Upper lobe of left lung (tissue), 6 donors: ENCODE measurements at regions not wholly inside any gene's neighbourhood (a gene's known extent, or its start where the extent isn't known, plus 50 kb on each side); places are given as distances from the start of the nearest gene placed in this dataset.

Experiments used
- ATAC-seq, 2 donors: fragments of 200-7000 bp; cut with Tn5 transposase; one replicate each; pipeline ENCODE4 v1.9.1; 2022; ENCODE audit warnings: mild to moderate bottlenecking in 2 of 2, moderate library complexity in 2 of 2; ENCODE audit not compliant: low FRiP score in 2 of 2
- DNase-seq, 2 donors: peaks; one replicate each; pipeline ENCODE4 v3.0.0-alpha.2; 2019 to 2020
- H3K27ac ChIP-seq, 4 donors: fragments of 200-600 bp; sonication (generic); one replicate each; pipeline ENCODE4 v1.5.1; 2016 to 2019
- H3K27me3 ChIP-seq, 4 donors: fragments of 200-600 bp; sonication (generic); one replicate each; pipeline ENCODE4 v1.5.1; 2017 to 2019
- H3K36me3 ChIP-seq, 4 donors: fragments of 200-600 bp; sonication (generic); one replicate each; pipeline ENCODE4 v1.5.1; 2016 to 2019
- H3K4me1 ChIP-seq, 4 donors: fragments of 200-600 bp; sonication (generic); one replicate each; pipeline ENCODE4 v1.5.1; 2018 to 2019
- H3K4me3 ChIP-seq, 4 donors: fragments of 200-600 bp; sonication (generic); one replicate each; pipeline ENCODE4 v1.5.1; 2017 to 2019; ENCODE audit warnings: mild to moderate bottlenecking in 2 of 4, moderate library complexity in 1 of 4
- H3K9me3 ChIP-seq, 4 donors: fragments of 200-600 bp; sonication (generic); one replicate each; pipeline ENCODE4 v1.5.1; 2018 to 2019
- EP300 ChIP-seq, 4 donors: sonication (generic); formaldehyde crosslinking; IDR thresholded peaks; one replicate each; pipeline ENCODE4 v1.5.1; 2017; ENCODE audit warnings: antibody characterized with exemption in 4 of 4, control low read depth in 2 of 4
- POLR2A ChIP-seq, 4 donors: fragments of 450-650 bp; IDR thresholded peaks; one replicate each; pipeline ENCODE4 v1.5.1; 2016 to 2017; ENCODE audit warnings: antibody characterized with exemption in 4 of 4, mild to moderate bottlenecking in 2 of 4
- POLR2AphosphoS5 ChIP-seq, 2 donors: sonication (generic); formaldehyde crosslinking; IDR thresholded peaks; one replicate each; pipeline ENCODE4 v1.5.1; 2017; ENCODE audit warnings: antibody characterized with exemption in 2 of 2
- WGBS, 2 donors: methylation state at CpG; one replicate each; pipeline ENCODE4 v1.1.5; 2017 to 2018; 5-methylcytosine and 5-hydroxymethylcytosine counted together
- TF ChIP-seq, protein P1 (sequence below), 6 experiments: fragments of 450-650 bp in 4 of 6; fragments of 200-600 bp in 2 of 6; sonication (generic) in 2 of 6; IDR thresholded peaks; one replicate each; pipeline ENCODE4 v1.5.1; 2016 to 2019; ENCODE audit warnings: antibody characterized with exemption in 6 of 6
- donor health status: DM: no; HTN: no; CAD: no; lungs with moderate emphysema.
- donor health status: DM: no; HTN: yes; CAD: no; lungs with severe emphysema.

DNA sequence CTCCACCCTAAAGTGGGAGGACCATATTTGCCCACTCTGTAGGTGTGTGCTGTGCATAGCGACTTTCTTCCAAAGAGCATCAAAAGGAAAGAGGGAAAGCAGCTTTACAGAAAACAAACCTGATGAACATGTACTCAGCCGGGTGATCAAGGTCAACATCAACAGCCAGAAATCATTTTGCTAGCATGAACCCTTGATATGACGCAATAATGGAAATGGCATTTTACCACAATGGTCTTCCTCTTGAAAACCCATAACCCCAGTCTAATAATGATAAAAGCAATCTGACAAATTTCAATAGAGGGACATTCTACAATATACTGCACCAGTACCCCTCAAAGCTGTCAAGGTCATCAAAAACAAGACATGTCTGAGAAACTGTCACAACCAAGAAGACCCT is 350.2 kb downstream of the FBXO15 start:
- DNase-seq (no peak), ATAC-seq (no peak)
- Histone ChIP-seq H3K4me3 (no peak overlapping the region), H3K4me1 (no peaks in the 10 kb centered on the region), H3K9me3 (no peaks in the 10 kb centered on the region), H3K27ac (no peak overlapping the region), H3K27me3 (no peaks in the 10 kb centered on the region), H3K36me3 (no peaks in the 10 kb centered on the region)
- TF ChIP-seq POLR2AphosphoS5 (IDR thresholded peaks at IDR 0.05) (no peak), EP300 (IDR thresholded peaks at IDR 0.05) (no peak), POLR2A (IDR thresholded peaks at IDR 0.05) (no peak)
- TF ChIP-seq, protein P1, sequence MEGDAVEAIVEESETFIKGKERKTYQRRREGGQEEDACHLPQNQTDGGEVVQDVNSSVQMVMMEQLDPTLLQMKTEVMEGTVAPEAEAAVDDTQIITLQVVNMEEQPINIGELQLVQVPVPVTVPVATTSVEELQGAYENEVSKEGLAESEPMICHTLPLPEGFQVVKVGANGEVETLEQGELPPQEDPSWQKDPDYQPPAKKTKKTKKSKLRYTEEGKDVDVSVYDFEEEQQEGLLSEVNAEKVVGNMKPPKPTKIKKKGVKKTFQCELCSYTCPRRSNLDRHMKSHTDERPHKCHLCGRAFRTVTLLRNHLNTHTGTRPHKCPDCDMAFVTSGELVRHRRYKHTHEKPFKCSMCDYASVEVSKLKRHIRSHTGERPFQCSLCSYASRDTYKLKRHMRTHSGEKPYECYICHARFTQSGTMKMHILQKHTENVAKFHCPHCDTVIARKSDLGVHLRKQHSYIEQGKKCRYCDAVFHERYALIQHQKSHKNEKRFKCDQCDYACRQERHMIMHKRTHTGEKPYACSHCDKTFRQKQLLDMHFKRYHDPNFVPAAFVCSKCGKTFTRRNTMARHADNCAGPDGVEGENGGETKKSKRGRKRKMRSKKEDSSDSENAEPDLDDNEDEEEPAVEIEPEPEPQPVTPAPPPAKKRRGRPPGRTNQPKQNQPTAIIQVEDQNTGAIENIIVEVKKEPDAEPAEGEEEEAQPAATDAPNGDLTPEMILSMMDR (IDR thresholded peaks at IDR 0.05), result no peak
- WGBS, 2 donors, result 61 to 71% methylated on average over 3 of the region's 3 CpGs

DNA sequence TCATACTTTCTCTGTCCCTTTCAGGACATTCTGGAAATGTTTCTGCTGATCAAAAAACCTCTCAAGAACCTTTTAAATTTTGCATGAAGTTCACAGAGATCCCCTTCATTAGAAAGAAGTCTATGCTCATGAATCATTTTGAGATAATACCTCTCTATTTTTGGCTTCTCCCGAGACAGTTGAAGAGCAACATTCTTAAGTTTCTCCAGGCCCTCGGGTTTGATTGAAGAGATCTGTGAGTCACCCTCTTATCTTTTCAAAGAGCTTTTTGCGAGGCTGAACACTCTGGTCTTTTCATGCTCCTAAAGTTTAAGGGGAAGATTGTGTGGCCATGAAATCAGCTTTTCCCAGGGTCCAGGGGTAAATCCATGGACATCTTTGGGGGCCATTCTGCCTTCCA is 354.2 kb downstream of the FBXO15 start:
- ATAC-seq (no peak), DNase-seq (no peak)
- H3K9me3 ChIP-seq, result no peaks in the 10 kb centered on the region
- TF ChIP-seq, protein P1 (IDR thresholded peaks at IDR 0.05), result no peak
- TF ChIP-seq POLR2AphosphoS5 (IDR thresholded peaks at IDR 0.05), result no peak
- no peak for TF ChIP-seq POLR2A (IDR thresholded peaks at IDR 0.05)
- TF ChIP-seq EP300 (IDR thresholded peaks at IDR 0.05), result no peak
- no peaks in the 10 kb centered on the region for H3K36me3 ChIP-seq
- no peak overlapping the region for H3K27ac ChIP-seq
- no peak overlapping the region for H3K4me3 ChIP-seq
- 44 to 51% methylated on average over 3 of the region's 3 CpGs for WGBS, 2 donors
- no peaks in the 10 kb centered on the region for H3K27me3 ChIP-seq
- no peaks in the 10 kb centered on the region for H3K4me1 ChIP-seq

DNA sequence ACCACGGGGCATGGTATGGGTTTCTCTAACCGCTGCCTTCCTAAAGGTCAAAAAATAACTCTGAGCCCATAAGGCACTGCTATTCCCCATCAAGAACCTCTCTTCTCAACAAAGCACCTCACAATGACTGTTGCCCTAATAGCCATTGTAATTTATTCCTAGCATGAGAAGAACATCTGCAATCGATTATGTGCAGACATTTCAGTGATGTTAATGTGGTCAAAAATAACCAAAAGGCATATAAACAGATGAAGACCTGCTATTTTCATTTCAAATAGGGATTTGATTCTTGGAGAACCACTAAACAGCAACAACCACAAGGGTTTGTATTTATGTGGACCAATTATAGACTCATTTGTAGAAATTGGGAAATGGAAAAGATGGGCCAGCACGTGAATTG is 356.6 kb downstream of the FBXO15 start:
- H3K4me1 ChIP-seq, result no peaks in the 10 kb centered on the region
- H3K27ac ChIP-seq, result no peak overlapping the region
- H3K4me3 ChIP-seq, result no peak overlapping the region
- H3K27me3 ChIP-seq, result no peaks in the 10 kb centered on the region
- 78 to 81% methylated on average over 4 of the region's 4 CpGs for WGBS, 2 donors
- TF ChIP-seq POLR2AphosphoS5 (IDR thresholded peaks at IDR 0.05), result no peak
- TF ChIP-seq POLR2A (IDR thresholded peaks at IDR 0.05), result no peak
- ATAC-seq (no peak), DNase-seq (no peak)
- H3K9me3 ChIP-seq, result no peaks in the 10 kb centered on the region
- H3K36me3 ChIP-seq, result no peaks in the 10 kb centered on the region

DNA sequence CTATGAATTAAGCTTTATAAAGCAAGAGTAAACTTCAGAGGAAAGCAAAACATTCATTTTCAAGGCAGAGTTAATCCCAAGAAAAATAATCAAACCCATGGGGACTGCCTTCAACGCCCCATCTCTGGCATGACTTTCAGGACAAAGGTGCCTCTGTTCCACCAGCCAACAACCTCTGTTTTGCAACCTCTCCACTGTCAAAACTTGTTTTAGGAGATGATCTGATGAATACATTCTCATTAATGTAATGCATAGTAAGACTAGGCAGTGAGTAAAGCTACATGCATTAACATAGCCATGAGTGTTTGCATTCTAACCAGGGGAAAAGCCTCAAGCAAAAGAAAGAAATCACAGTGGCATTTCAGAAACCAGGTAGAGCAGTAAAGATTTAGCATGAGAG is 357.0 kb downstream of the FBXO15 start:
- 77 to 89% methylated on average over 1 of the region's 1 CpG for WGBS, 2 donors
- no peak for ATAC-seq
- H3K27ac ChIP-seq, result no peak overlapping the region
- TF ChIP-seq POLR2A (IDR thresholded peaks at IDR 0.05), result no peak
- no peak for TF ChIP-seq EP300 (IDR thresholded peaks at IDR 0.05)
- TF ChIP-seq, protein P1 (IDR thresholded peaks at IDR 0.05), result no peak
- H3K9me3 ChIP-seq, result no peaks in the 10 kb centered on the region
- H3K4me1 ChIP-seq, result no peaks in the 10 kb centered on the region
- H3K27me3 ChIP-seq, result no peaks in the 10 kb centered on the region
- H3K4me3 ChIP-seq, result no peak overlapping the region
- no peaks in the 10 kb centered on the region for H3K36me3 ChIP-seq
- DNase-seq, result no peak

DNA sequence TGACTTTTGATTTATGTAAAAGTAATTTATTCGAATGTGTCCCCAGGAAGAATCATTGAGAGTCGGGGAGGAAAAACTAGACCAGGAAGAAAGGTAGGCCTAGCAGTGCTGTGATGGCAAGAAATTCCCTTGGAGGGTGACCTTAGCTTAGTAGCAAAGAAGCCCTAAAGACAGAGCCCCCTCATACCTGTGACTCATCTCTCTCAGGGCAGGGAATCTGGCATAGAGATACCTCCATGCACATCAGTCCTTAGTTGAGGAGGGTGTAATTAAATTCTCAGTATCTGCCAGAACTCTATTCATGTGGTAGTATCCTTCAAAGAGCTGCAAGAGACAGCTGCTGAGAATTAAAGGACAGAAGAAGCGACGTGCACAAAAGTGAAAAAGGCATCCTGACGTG is 360.3 kb downstream of the FBXO15 start:
- TF ChIP-seq, protein P1 (IDR thresholded peaks at IDR 0.05), result no peak
- no peak for TF ChIP-seq EP300 (IDR thresholded peaks at IDR 0.05)
- TF ChIP-seq POLR2A (IDR thresholded peaks at IDR 0.05), result no peak
- TF ChIP-seq POLR2AphosphoS5 (IDR thresholded peaks at IDR 0.05), result no peak
- no peak for DNase-seq

More for the DNA sequence above, 360.3 kb downstream of the FBXO15 start:
- Histone ChIP-seq H3K27ac (no peak overlapping the region), H3K4me3 (no peak overlapping the region), H3K9me3 (no peaks in the 10 kb centered on the region), H3K36me3 (no peaks in the 10 kb centered on the region), H3K27me3 (no peaks in the 10 kb centered on the region), H3K4me1 (no peaks in the 10 kb centered on the region)
- ATAC-seq, result no peak
- 90 to 91% methylated on average over 5 of the region's 5 CpGs for WGBS, 2 donors
